NT2/D1 (cell line): ENCODE measurements at regions not wholly inside any gene's neighbourhood (a gene's known extent, or its start where the extent isn't known, plus 50 kb on each side); places are given as distances from the start of the nearest gene placed in this dataset.

Source experiments
- YY1 ChIP-seq: IDR thresholded peaks from 2 replicates; pipeline ENCODE4 v1.6.1; 2011; ENCODE audit not compliant: insufficient read length, insufficient read depth
- ZNF274 ChIP-seq: IDR thresholded peaks from 2 replicates; pipeline ENCODE4 v1.6.1; 2011; ENCODE audit warnings: mild to moderate bottlenecking, low read depth, low read length

DNA sequence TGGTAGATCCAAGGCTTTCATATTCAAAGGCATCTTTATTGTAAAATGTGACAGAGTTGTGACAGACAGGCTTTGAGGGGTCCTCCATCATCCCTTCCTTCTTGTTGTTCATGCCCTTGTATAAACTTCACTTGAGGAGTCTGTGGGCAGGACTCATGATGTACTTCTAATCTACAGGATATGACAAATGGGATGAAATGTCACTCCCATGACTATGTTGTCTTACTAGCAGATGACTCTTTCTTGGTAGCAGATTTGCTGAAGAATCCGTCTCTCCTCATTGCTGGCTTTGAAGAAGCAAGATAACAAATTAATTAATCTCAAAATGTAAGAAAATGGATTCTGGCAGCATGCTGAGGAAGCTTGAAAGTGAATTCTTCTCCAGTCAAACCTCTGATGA lies 566.1 kb downstream of the TFAP2B start:
- TF ChIP-seq YY1 = no peak
- TF ChIP-seq ZNF274 = no peak
